ENCODE measurements at regions not wholly inside any gene's neighbourhood (a gene's known extent, or its start where the extent isn't known, plus 50 kb on each side); places are given as distances from the start of the nearest gene placed in this dataset.
"Not testable (repeated sequence)": the region's sequence is repeated elsewhere in the genome, so short reads cannot be mapped to it uniquely, and the experiment has no call there.

GRCh38 chr10:64699244-64699643, 1178.0 kb downstream of the REEP3 start:
- no peak for TF ChIP-seq CTCF (conservative IDR thresholded peaks at IDR 0.05)
- H3K27ac ChIP-seq: no peak overlapping the region

- not testable (repeated sequence) for H3K27ac ChIP-seq
These were observed 1180.9 kb downstream of the REEP3 start for GRCh38 chr10:64702086-64702485.

- H3K27ac ChIP-seq: no peak overlapping the region
- TF ChIP-seq CTCF (conservative IDR thresholded peaks at IDR 0.05): no peak
These were observed 1187.9 kb downstream of the REEP3 start for GRCh38 chr10:64708884-64709681.

- H3K27ac ChIP-seq: no peak overlapping the region
- no peak for TF ChIP-seq CTCF (conservative IDR thresholded peaks at IDR 0.05)
These were observed 1205.3 kb downstream of the REEP3 start for GRCh38 chr10:64726466-64726865.

GRCh38 chr10:64731016-64731415, 1209.8 kb downstream of the REEP3 start:
- H3K27ac ChIP-seq: peak overlapping the region; percentile 58; the same call in 1 of the 2 replicates

GRCh38 chr10:64732372-64732957, 1211.3 kb downstream of the REEP3 start:
- peak overlapping the region; percentile 58; the same call in 1 of the 2 replicates for H3K27ac ChIP-seq
- TF ChIP-seq CTCF (conservative IDR thresholded peaks at IDR 0.05): no peak

More at GRCh38 chr10:64731016-64731415, 1209.8 kb downstream of the REEP3 start:
- no peak for TF ChIP-seq CTCF (conservative IDR thresholded peaks at IDR 0.05)

- TF ChIP-seq CTCF (conservative IDR thresholded peaks at IDR 0.05): peak; percentile 67
- H3K27ac ChIP-seq: no peak overlapping the region
These were observed 1212.8 kb downstream of the REEP3 start for GRCh38 chr10:64733980-64734379.

- no peak for TF ChIP-seq CTCF (conservative IDR thresholded peaks at IDR 0.05)
- no peak overlapping the region for H3K27ac ChIP-seq
These were observed 1217.3 kb downstream of the REEP3 start for GRCh38 chr10:64738462-64738861.
